ENCODE measurements at regions not wholly inside any gene's neighbourhood (a gene's known extent, or its start where the extent isn't known, plus 50 kb on each side); places are given as distances from the start of the nearest gene placed in this dataset.

DNA sequence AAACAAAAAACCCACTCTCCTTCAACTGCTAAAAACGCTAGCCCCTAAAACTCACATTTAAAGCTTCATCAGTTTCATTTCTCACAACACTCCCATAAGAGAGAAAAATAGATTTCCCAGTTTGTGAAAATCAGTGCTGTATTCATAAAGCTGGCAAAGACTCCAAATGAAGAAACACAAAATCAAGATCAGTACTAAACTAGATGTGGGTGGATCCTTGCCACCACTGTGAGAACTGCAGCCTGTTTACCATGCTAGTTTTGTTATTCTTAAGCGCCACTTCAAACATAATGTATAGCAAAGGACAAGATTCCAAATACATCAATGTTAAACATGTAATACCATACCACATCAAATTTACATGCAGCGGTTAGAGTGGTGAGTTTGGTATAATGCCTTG is 104.5 kb upstream of the CCDC150 start:
- H2BK20ac ChIP-seq (ENCODE audit: low read depth, low read length, poor library complexity, severe bottlenecking), result no peak overlapping the region
- no peak overlapping the region for H2BK5ac ChIP-seq (ENCODE audit: insufficient read length, low read length)
- H3K4me1 Mint-ChIP-seq, result peaks cover 8 to 14% of the 10 kb centered on the region in 2 experiments
- H3K23ac ChIP-seq (ENCODE audit: insufficient read length, low read depth, low read length), result no peak overlapping the region
- H3K56ac ChIP-seq (ENCODE audit: insufficient read length, low read depth, low read length), result no peak overlapping the region
- peak overlapping the region in 1 of 3 experiments; percentile 14; a peak in 1 of 7 replicates for H3K27ac Mint-ChIP-seq
- H3K9ac ChIP-seq (ENCODE audit: extremely low read depth, insufficient read length, low read length), result no peak overlapping the region
- no peaks in the 10 kb centered on the region for H3K79me1 ChIP-seq (ENCODE audit: insufficient read depth, low read depth, low read length, poor library complexity, severe bottlenecking)
- no peaks in the 10 kb centered on the region for H3K27me3 Mint-ChIP-seq (ENCODE audit: low read depth)
- H2BK12ac ChIP-seq (ENCODE audit: insufficient read length, low read depth, low read length), result no peak overlapping the region
- WGBS (ENCODE audit: extremely low coverage, insufficient read length, low lambda C conversion rate), result no CpG with 5 or more reads among the region's 3 CpGs
- H3K4me1 ChIP-seq (ENCODE audit: insufficient read depth, low read length), result no peaks in the 10 kb centered on the region; the same call in 1 of the 2 replicates
- no peak for TF ChIP-seq CTCF (conservative IDR thresholded peaks at IDR 0.05)
- H4K20me1 ChIP-seq (ENCODE audit: control insufficient read depth, insufficient read depth, insufficient read length), result no peaks in the 10 kb centered on the region
- no peaks in the 10 kb centered on the region for H3K36me3 Mint-ChIP-seq (ENCODE audit: insufficient read depth in 1 of 3, low read depth in 3 of 3)
- no peak overlapping the region for H3K18ac ChIP-seq (ENCODE audit: insufficient read length, low read depth, low read length)
- no peak overlapping the region for H3K14ac ChIP-seq (ENCODE audit: insufficient read depth, low read length)
- no peak overlapping the region for H2BK15ac ChIP-seq (ENCODE audit: low read depth, low read length)
- no peak overlapping the region for H3K4me3 Mint-ChIP-seq
- no peak overlapping the region for H4K5ac ChIP-seq (ENCODE audit: insufficient read length, low read depth, low read length)
- no peak overlapping the region for H4K8ac ChIP-seq (replicated peaks; ENCODE audit: insufficient read length, low read depth, low read length)
- H3K23me2 ChIP-seq (ENCODE audit: insufficient read length, low read depth, low read length, poor library complexity, severe bottlenecking), result no peaks in the 10 kb centered on the region
- no peak overlapping the region for H3K4me2 ChIP-seq (ENCODE audit: insufficient read depth, insufficient read length, low read length)
- DNase-seq, result no peak
- H3T11ph ChIP-seq (ENCODE audit: low read length), result no peak overlapping the region
- H4K91ac ChIP-seq (ENCODE audit: insufficient read length, low read depth, low read length), result no peak overlapping the region
- H3K27me3 ChIP-seq (ENCODE audit: insufficient read depth, low read length), result no peaks in the 10 kb centered on the region
- no peak overlapping the region for H3K27ac ChIP-seq (ENCODE audit: insufficient read length, low read depth, low read length)
- no peaks in the 10 kb centered on the region for H3K9me3 Mint-ChIP-seq
- H2AK5ac ChIP-seq (ENCODE audit: insufficient read length, low read length), result no peak overlapping the region
- H3K79me2 ChIP-seq (ENCODE audit: insufficient read depth, low read length), result no peaks in the 10 kb centered on the region
- H2AFZ ChIP-seq (ENCODE audit: low read length), result no peak overlapping the region
- no peak overlapping the region for H2BK120ac ChIP-seq (ENCODE audit: low read depth, low read length, poor library complexity, severe bottlenecking)
- H3K4ac ChIP-seq (ENCODE audit: low read depth, low read length), result no peak overlapping the region
- no peaks in the 10 kb centered on the region for H3K9me3 ChIP-seq (ENCODE audit: control insufficient read depth, low read depth, low read length)

Data from H9 (cell line).